ENCODE measurements at regions not wholly inside any gene's neighbourhood (a gene's known extent, or its start where the extent isn't known, plus 50 kb on each side); places are given as distances from the start of the nearest gene placed in this dataset.

GRCh38 chr4:175380841-175381240 is 431.2 kb downstream of the GPM6A start:
- TF ChIP-seq CTCF (IDR thresholded peaks at IDR 0.05), result no peak
- TF ChIP-seq ZFX (IDR thresholded peaks at IDR 0.05; ENCODE audit: borderline replicate concordance), result no peak

Data from 22Rv1 (cell line).